GM12878 (cell line): ENCODE measurements at regions not wholly inside any gene's neighbourhood (a gene's known extent, or its start where the extent isn't known, plus 50 kb on each side); places are given as distances from the start of the nearest gene placed in this dataset.

ENCODE experiments used
- EZH2 ChIP-seq: IDR thresholded peaks from 2 replicates; pipeline ENCODE4 v1.6.1; 2012; ENCODE audit warnings: low read depth, mild to moderate bottlenecking, control low read depth, inconsistent platforms, low read length, borderline replicate concordance; ENCODE audit not compliant: control insufficient read depth
- POLR2A ChIP-seq: IDR thresholded peaks from 2 replicates; pipeline ENCODE4 v1.6.1; 2011; ENCODE audit warnings: low read depth, mild to moderate bottlenecking, low read length
- POU2F2 ChIP-seq: IDR thresholded peaks from 3 replicates; pipeline ENCODE4 v1.6.1; 2011; ENCODE audit warnings: low read depth, mild to moderate bottlenecking, low read length, borderline replicate concordance
- RAD21 ChIP-seq: IDR thresholded peaks from 2 replicates; pipeline ENCODE4 v1.6.1; 2011; ENCODE audit warnings: mild to moderate bottlenecking, low read depth, low read length, moderate library complexity; ENCODE audit not compliant: insufficient read depth
- SIN3A ChIP-seq: IDR thresholded peaks from 2 replicates; pipeline ENCODE4 v1.6.1; 2012; ENCODE audit warnings: low read depth, low read length, improper control_type of control experiment
- ZNF274 ChIP-seq: IDR thresholded peaks from one replicate; pipeline ENCODE4 v1.8.0; 2011; ENCODE audit not compliant: insufficient read length, insufficient read depth
- TF ChIP-seq, protein P1 (sequence below), 3 experiments: IDR thresholded peaks in 2 of 3; conservative IDR thresholded peaks in 1 of 3; 2 replicates each; pipeline ENCODE4 v1.5.1; 2011; ENCODE audit warnings: low read depth in 3 of 3, low read length in 3 of 3, mild to moderate bottlenecking in 3 of 3, control low read depth in 2 of 3, moderate library complexity in 2 of 3, inconsistent platforms in 1 of 3, mixed read lengths in 1 of 3; ENCODE audit not compliant: control insufficient read depth in 2 of 3, insufficient read depth in 1 of 3; ENCODE audit errors: extremely low read depth in 1 of 3

DNA sequence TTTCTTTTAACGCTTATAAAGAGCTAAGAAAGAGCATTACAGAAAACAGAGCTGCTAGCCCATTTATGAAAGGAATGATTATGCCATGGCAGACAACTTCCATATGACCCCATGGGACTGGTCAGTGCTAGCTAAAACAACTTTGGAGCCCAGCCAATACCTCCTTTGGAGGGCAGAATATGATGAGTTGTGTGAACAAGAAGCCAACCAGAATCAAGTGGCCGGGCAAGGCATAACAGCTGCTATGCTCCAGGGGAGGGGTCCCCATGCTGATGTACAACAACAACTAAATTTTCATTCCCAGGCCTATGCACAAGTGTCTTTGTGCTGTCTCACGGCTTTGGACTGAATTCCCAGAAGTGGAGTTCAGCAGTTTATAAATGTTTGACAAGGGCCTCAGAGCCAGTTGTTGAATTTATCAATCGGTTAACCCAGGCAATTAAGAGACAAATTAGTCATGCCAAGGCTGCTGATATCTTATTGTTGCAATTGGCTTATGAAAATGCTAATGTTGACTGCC lies 65.0 kb upstream of the ASCC3 start:
- TF ChIP-seq SIN3A (no peak), EZH2 (no peak), POU2F2 (no peak), POLR2A (no peak), RAD21 (no peak), ZNF274 (no peak)
- TF ChIP-seq, protein P1, sequence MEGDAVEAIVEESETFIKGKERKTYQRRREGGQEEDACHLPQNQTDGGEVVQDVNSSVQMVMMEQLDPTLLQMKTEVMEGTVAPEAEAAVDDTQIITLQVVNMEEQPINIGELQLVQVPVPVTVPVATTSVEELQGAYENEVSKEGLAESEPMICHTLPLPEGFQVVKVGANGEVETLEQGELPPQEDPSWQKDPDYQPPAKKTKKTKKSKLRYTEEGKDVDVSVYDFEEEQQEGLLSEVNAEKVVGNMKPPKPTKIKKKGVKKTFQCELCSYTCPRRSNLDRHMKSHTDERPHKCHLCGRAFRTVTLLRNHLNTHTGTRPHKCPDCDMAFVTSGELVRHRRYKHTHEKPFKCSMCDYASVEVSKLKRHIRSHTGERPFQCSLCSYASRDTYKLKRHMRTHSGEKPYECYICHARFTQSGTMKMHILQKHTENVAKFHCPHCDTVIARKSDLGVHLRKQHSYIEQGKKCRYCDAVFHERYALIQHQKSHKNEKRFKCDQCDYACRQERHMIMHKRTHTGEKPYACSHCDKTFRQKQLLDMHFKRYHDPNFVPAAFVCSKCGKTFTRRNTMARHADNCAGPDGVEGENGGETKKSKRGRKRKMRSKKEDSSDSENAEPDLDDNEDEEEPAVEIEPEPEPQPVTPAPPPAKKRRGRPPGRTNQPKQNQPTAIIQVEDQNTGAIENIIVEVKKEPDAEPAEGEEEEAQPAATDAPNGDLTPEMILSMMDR (IDR thresholded peaks at IDR 0.05 in 2 of 3, conservative IDR thresholded peaks at IDR 0.05 in 1 of 3; ENCODE audit: control insufficient read depth in 2 of 3, extremely low read depth in 1 of 3, insufficient read depth in 1 of 3, low read depth in 3 of 3, low read length in 3 of 3) = no peak
